Stomach (tissue), 8 donors: ENCODE measurements at regions not wholly inside any gene's neighbourhood (a gene's known extent, or its start where the extent isn't known, plus 50 kb on each side); places are given as distances from the start of the nearest gene placed in this dataset.

ENCODE experiments used
- DNase-seq, 2 donors: peaks; one replicate each; pipeline versions ENCODE4 v3.0.0 to v3.0.0-alpha.2; 2013 to 2019
- H3K27ac ChIP-seq, 5 donors: fragments of 200-600 bp in 4 of 5; sonication (generic) in 4 of 5; one replicate each; pipeline ENCODE4 v1.5.1; 2013 to 2019; ENCODE audit warnings: mild to moderate bottlenecking in 1 of 5, moderate library complexity in 1 of 5
- H3K27me3 ChIP-seq, 3 donors: fragments of 200-600 bp; sonication (generic); one replicate each; pipeline ENCODE4 v1.5.1; 2017 to 2019; ENCODE audit warnings: mixed run types in 1 of 3
- H3K36me3 ChIP-seq, 4 donors: fragments of 200-600 bp; sonication (generic); 1 replicate in 3 of 4; 2 replicates in 1 of 4; pipeline ENCODE4 v1.5.1; 2016 to 2019
- H3K4me1 ChIP-seq, 4 donors: fragments of 200-600 bp; sonication (generic); one replicate each; pipeline ENCODE4 v1.5.1; 2016 to 2019
- H3K4me3 ChIP-seq, 4 donors: fragments of 200-600 bp; sonication (generic) in 3 of 4; one replicate each; pipeline ENCODE4 v1.5.1; 2016 to 2019; ENCODE audit warnings: mild to moderate bottlenecking in 1 of 4
- H3K9me3 ChIP-seq, 4 donors: fragments of 200-600 bp; sonication (generic); one replicate each; pipeline ENCODE4 v1.5.1; 2016 to 2019
- EP300 ChIP-seq: sonication (generic); formaldehyde crosslinking; IDR thresholded peaks from one replicate; pipeline ENCODE4 v1.6.1; 2017; ENCODE audit warnings: antibody characterized with exemption
- POLR2A ChIP-seq, 4 donors: fragments of 450-650 bp; IDR thresholded peaks; one replicate each; pipeline ENCODE4 v1.6.1; 2016; ENCODE audit warnings: antibody characterized with exemption in 4 of 4, control low read depth in 2 of 4, mild to moderate bottlenecking in 1 of 4, moderate library complexity in 1 of 4
- POLR2AphosphoS5 ChIP-seq, 3 donors: sonication (generic); formaldehyde crosslinking; IDR thresholded peaks; one replicate each; pipeline ENCODE4 v1.6.1; 2016; ENCODE audit warnings: antibody characterized with exemption in 3 of 3
- WGBS, 5 donors: extraction: QIAGEN DNeasy Blood & Tissue Kit in 3 of 5; methylation state at CpG; one replicate each; pipeline versions ENCODE4 v1.1.5 to v1.1.7; 2013 to 2018; 5-methylcytosine and 5-hydroxymethylcytosine counted together
- intact Hi-C: fragments of 100-400 bp; cut with DNase I; formaldehyde crosslinking; loops from one replicate; pipeline ENCODE4 v1.15.1; 2023; ENCODE audit warnings: low total_unique reads
- TF ChIP-seq, protein P1 (sequence below), 7 experiments: fragments of 450-650 bp in 4 of 7; fragments of 200-600 bp in 3 of 7; sonication (generic) in 3 of 7; IDR thresholded peaks; one replicate each; pipeline ENCODE4 v1.5.1; 2016 to 2019; ENCODE audit warnings: antibody characterized with exemption in 7 of 7, control low read depth in 2 of 7, mild to moderate bottlenecking in 1 of 7
- donor health status: healthy with polysubstance abuse.
- donor health status: Bipolar disorder and iron deficiency.
- donor health status: healthy.

DNA sequence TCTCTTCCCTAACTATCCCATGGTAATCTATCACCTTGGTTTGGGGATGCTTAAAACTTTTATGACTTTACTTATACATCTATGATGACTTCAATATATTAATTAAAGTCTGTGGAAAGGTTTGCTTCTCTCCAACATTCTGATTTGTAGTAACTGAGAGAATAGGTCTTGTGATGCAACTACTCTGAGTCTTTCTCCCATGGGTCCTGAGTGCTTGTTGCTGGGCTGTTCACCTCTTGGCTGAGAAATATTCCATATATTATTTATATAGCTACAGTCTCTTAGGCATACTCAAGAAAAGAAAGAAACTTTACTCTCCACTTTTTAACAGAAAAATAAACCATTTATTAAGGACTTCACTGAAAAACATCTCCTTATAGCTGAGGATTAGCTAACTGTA, 119.3 kb upstream of the PLPPR5 start:
- DNase-seq: no peak
- no peaks in the 10 kb centered on the region for H3K27me3 ChIP-seq
- H3K9me3 ChIP-seq: no peaks in the 10 kb centered on the region
- H3K4me1 ChIP-seq: no peaks in the 10 kb centered on the region
- intact Hi-C loops: no loop called here
- no peak overlapping the region for H3K27ac ChIP-seq
- no peak overlapping the region for H3K4me3 ChIP-seq
- H3K36me3 ChIP-seq: no peaks in the 10 kb centered on the region
- no peak for TF ChIP-seq POLR2A (IDR thresholded peaks at IDR 0.05)
- TF ChIP-seq, protein P1, sequence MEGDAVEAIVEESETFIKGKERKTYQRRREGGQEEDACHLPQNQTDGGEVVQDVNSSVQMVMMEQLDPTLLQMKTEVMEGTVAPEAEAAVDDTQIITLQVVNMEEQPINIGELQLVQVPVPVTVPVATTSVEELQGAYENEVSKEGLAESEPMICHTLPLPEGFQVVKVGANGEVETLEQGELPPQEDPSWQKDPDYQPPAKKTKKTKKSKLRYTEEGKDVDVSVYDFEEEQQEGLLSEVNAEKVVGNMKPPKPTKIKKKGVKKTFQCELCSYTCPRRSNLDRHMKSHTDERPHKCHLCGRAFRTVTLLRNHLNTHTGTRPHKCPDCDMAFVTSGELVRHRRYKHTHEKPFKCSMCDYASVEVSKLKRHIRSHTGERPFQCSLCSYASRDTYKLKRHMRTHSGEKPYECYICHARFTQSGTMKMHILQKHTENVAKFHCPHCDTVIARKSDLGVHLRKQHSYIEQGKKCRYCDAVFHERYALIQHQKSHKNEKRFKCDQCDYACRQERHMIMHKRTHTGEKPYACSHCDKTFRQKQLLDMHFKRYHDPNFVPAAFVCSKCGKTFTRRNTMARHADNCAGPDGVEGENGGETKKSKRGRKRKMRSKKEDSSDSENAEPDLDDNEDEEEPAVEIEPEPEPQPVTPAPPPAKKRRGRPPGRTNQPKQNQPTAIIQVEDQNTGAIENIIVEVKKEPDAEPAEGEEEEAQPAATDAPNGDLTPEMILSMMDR (IDR thresholded peaks at IDR 0.05): no peak
- no peak for TF ChIP-seq EP300
- TF ChIP-seq POLR2AphosphoS5 (IDR thresholded peaks at IDR 0.05): no peak

DNA sequence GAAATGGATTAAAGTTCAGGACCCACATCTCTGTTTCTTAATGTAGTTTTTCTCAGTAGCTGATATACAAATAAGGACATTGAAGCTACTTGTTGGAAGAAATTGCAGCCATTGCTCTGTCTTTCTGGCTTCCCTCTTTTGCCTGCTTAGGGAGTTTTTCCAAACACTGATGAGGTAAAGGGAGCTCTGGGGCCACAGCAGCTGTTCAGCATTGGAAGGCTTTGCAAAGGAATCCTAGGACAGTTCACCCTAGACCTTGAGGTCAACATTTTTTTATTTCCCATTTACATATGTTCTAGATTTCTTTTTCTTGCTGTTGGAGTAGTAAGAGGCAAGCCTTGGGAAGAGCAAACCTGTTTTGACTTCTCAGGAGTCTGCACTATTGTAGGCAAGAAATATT, 126.9 kb upstream of the PLPPR5 start:
- H3K36me3 ChIP-seq: no peaks in the 10 kb centered on the region
- H3K9me3 ChIP-seq: no peaks in the 10 kb centered on the region
- no peaks in the 10 kb centered on the region for H3K4me1 ChIP-seq
- TF ChIP-seq, protein P1 (IDR thresholded peaks at IDR 0.05): no peak
- TF ChIP-seq EP300 (no peak), POLR2AphosphoS5 (IDR thresholded peaks at IDR 0.05) (no peak), POLR2A (IDR thresholded peaks at IDR 0.05) (no peak)
- DNase-seq: no peak
- H3K27ac ChIP-seq: no peak overlapping the region
- H3K27me3 ChIP-seq: no peaks in the 10 kb centered on the region
- no peak overlapping the region for H3K4me3 ChIP-seq
- intact Hi-C loops: no loop called here

DNA sequence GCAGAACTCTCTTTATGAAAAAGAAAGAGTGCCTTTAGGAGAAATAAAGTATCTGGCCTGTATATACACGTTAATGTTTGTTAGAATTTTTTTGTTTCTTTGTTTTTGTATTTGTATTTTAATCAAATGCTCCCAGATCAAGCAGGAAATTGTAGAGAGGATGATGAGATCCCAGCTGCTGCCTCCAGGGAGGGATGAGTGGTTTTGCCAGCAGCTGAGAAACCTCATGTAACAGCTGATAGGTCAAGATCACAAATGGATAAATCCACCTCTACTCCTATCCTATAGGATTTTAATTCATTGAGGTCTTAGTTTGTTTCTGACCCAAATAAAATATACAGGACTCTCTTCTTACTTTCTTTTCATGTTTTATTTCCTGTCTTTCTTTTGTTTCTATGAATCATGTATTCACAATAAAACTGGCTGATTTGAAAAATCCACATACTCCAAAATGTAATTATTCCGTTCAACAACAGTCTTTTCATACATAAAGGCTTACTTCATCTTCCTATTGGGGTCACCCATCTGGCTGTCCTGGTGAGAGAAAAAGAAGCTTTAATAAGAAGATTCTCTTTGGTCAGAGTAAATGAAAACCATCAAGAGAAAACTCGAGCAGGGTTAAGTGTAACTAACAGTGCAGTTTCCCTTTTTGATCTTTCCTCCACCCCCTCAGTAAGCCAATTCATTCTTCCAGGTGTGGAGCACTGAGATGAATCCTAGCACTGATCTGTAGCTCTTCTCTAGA, 129.3 kb upstream of the PLPPR5 start:
- no peaks in the 10 kb centered on the region for H3K9me3 ChIP-seq
- 49 to 57% (median 53%) methylated on average over 3 of the region's 3 CpGs for WGBS, 5 donors
- H3K36me3 ChIP-seq: no peaks in the 10 kb centered on the region
- intact Hi-C loops: no loop called here
- H3K27me3 ChIP-seq: no peaks in the 10 kb centered on the region
- no peak for TF ChIP-seq POLR2AphosphoS5 (IDR thresholded peaks at IDR 0.05)
- TF ChIP-seq EP300: no peak
- TF ChIP-seq, protein P1 (IDR thresholded peaks at IDR 0.05): no peak
- no peak for TF ChIP-seq POLR2A (IDR thresholded peaks at IDR 0.05)
- H3K27ac ChIP-seq: no peak overlapping the region
- no peak for DNase-seq
- H3K4me3 ChIP-seq: no peak overlapping the region
- no peaks in the 10 kb centered on the region for H3K4me1 ChIP-seq

DNA sequence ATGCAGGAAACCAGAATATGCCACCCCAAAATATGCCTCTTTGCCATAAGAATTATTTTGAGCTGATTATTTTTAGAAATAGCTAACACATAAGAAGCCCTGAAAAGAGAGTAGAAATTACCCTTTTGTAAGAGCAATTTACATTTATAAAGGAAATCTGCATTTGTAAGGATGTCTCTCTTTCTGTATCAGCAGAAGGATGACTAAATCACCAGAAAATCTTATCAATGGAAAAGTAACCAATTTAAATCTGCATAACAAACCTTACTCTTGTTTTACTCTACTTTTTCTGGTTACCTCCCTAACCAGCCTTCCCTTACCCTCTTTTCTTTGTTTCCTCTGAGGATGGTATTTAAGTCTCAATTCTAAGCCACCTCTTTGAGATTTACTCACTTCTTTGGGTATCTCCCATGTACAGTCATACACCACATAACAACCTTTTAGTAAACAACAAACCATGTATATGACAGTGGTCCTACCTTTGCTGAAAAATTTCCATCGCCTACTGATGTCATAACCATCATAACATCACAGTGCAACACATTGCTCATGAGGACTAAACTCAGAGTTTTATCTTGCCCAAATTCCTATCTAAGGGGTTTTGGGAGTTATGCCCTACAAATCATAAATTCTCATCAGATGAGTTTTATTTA, 126.6 kb upstream of the PLPPR4 start:
- Histone ChIP-seq H3K9me3 (no peaks in the 10 kb centered on the region), H3K4me3 (no peak overlapping the region), H3K27me3 (no peaks in the 10 kb centered on the region), H3K4me1 (no peaks in the 10 kb centered on the region), H3K27ac (no peak overlapping the region), H3K36me3 (no peaks in the 10 kb centered on the region)
- no peak for DNase-seq
- 86 to 97% (median 94%) methylated on average over 1 of the region's 1 CpG for WGBS, 5 donors
- TF ChIP-seq POLR2A (IDR thresholded peaks at IDR 0.05): no peak
- TF ChIP-seq, protein P1 (IDR thresholded peaks at IDR 0.05): no peak
- TF ChIP-seq POLR2AphosphoS5 (IDR thresholded peaks at IDR 0.05): no peak
- TF ChIP-seq EP300: no peak
- intact Hi-C loops: no loop called here
